GM23338 (cell line): ENCODE measurements at regions not wholly inside any gene's neighbourhood (a gene's known extent, or its start where the extent isn't known, plus 50 kb on each side); places are given as distances from the start of the nearest gene placed in this dataset.
"Not testable (repeated sequence)": the region's sequence is repeated elsewhere in the genome, so short reads cannot be mapped to it uniquely, and the experiment has no call there.

Experiments used
- ATAC-seq: fragments of 200-7000 bp; cut with Tn5 transposase; 3 replicates; pipeline ENCODE4 v1.9.1; 2020
- DNase-seq: peaks from one replicate; pipeline ENCODE4 v3.0.0-alpha.2; 2015; ENCODE audit warnings: low spot score
- H2AFZ ChIP-seq: fragments of 200-600 bp; sonication (generic); 2 replicates; pipeline ENCODE4 v1.8.0; 2016; ENCODE audit warnings: antibody characterized with exemption, mild to moderate bottlenecking, moderate library complexity
- H3F3A ChIP-seq: fragments of 200-600 bp; sonication (generic); replicated peaks from 2 replicates; pipeline ENCODE4 v1.8.0; 2017; ENCODE audit warnings: antibody characterized with exemption, mixed run types, low read depth
- H3K27ac ChIP-seq: fragments of 200-600 bp; sonication (generic); 2 replicates; pipeline ENCODE4 v1.6.1; 2016; ENCODE audit warnings: low read depth
- H3K27me3 ChIP-seq: fragments of 200-600 bp; sonication (generic); 2 replicates; pipeline ENCODE4 v1.8.0; 2016; ENCODE audit warnings: mild to moderate bottlenecking, mixed run types, moderate library complexity; ENCODE audit not compliant: insufficient read depth
- H3K36me3 ChIP-seq: fragments of 200-600 bp; sonication (generic); 2 replicates; pipeline ENCODE4 v1.8.0; 2016; ENCODE audit warnings: mild to moderate bottlenecking; ENCODE audit not compliant: insufficient read depth
- H3K4me1 ChIP-seq: fragments of 200-600 bp; sonication (generic); 2 replicates; pipeline ENCODE4 v1.8.0; 2016; ENCODE audit warnings: mild to moderate bottlenecking, moderate library complexity; ENCODE audit not compliant: insufficient read depth
- H3K4me2 ChIP-seq: fragments of 200-600 bp; sonication (generic); 2 replicates; pipeline ENCODE4 v1.7.1; 2017; ENCODE audit warnings: mixed run types
- H3K4me3 ChIP-seq: fragments of 200-600 bp; sonication (generic); 2 replicates; pipeline ENCODE4 v1.6.1; 2016; ENCODE audit warnings: mixed run types
- H3K79me2 ChIP-seq: fragments of 200-600 bp; sonication (generic); replicated peaks from 2 replicates; pipeline ENCODE4 v1.8.0; 2017; ENCODE audit warnings: mild to moderate bottlenecking; ENCODE audit not compliant: insufficient read depth
- H3K9me2 ChIP-seq: fragments of 200-600 bp; sonication (generic); 2 replicates; pipeline ENCODE4 v1.8.0; 2017; ENCODE audit not compliant: insufficient read depth
- H4K20me1 ChIP-seq: fragments of 200-600 bp; sonication (generic); replicated peaks from 2 replicates; pipeline ENCODE4 v1.8.0; 2017; ENCODE audit warnings: mild to moderate bottlenecking; ENCODE audit not compliant: insufficient read depth
- H3K27ac Mint-ChIP-seq: 2 replicates; pipeline ENCODE4 v1.8.0; 2020; ENCODE audit warnings: inconsistent platforms, mild to moderate bottlenecking, moderate library complexity, mixed read lengths
- H3K27me3 Mint-ChIP-seq: 3 replicates; pipeline ENCODE4 v1.8.0; 2022; ENCODE audit warnings: low read depth, mild to moderate bottlenecking, moderate library complexity, mixed read lengths, inconsistent platforms; ENCODE audit not compliant: insufficient read depth, poor library complexity
- H3K36me3 Mint-ChIP-seq: 3 replicates; pipeline ENCODE4 v1.8.0; 2021; ENCODE audit warnings: low read depth, mild to moderate bottlenecking, inconsistent platforms, moderate library complexity, mixed read lengths
- H3K4me1 Mint-ChIP-seq: 3 replicates; pipeline ENCODE4 v1.8.0; 2020; ENCODE audit warnings: mild to moderate bottlenecking, inconsistent platforms, mixed read lengths
- H3K4me3 Mint-ChIP-seq: 3 replicates; pipeline ENCODE4 v1.8.0; 2021; ENCODE audit warnings: moderate library complexity, mild to moderate bottlenecking, inconsistent platforms, mixed read lengths
- H3K9me3 Mint-ChIP-seq: 3 replicates; pipeline ENCODE4 v1.8.0; 2020; ENCODE audit warnings: moderate library complexity, mild to moderate bottlenecking, inconsistent platforms, mixed read lengths
- EZH2 ChIP-seq: fragments of 200-600 bp; sonication (generic); IDR thresholded peaks from one replicate; pipeline ENCODE4 v1.8.0; 2017; ENCODE audit warnings: antibody characterized with exemption, mild to moderate bottlenecking, low read depth; ENCODE audit not compliant: unreplicated experiment
- JUNB ChIP-seq: IDR thresholded peaks from one replicate; pipeline ENCODE4 v1.6.1; 2016; ENCODE audit warnings: antibody characterized with exemption; ENCODE audit not compliant: unreplicated experiment
- NANOG ChIP-seq: IDR thresholded peaks from 2 replicates; pipeline ENCODE4 v1.6.1; 2016; ENCODE audit warnings: antibody characterized with exemption, borderline replicate concordance
- ZNF331 ChIP-seq: fragments of 250-450 bp; sonication (Bioruptor Pico); IDR thresholded peaks from 2 replicates; pipeline ENCODE4 v1.5.0; 2020; ENCODE audit warnings: low read depth, mild to moderate bottlenecking, moderate library complexity
- TF ChIP-seq, protein P1 (sequence below), 2 experiments: fragments of 200-600 bp in 1 of 2; sonication (generic) in 1 of 2; conservative IDR thresholded peaks; 2 replicates each; pipeline versions ENCODE4 v1.5.1 to v1.6.1; 2016 to 2017; ENCODE audit warnings: antibody characterized with exemption in 2 of 2, low read depth in 2 of 2, mild to moderate bottlenecking in 2 of 2, moderate library complexity in 1 of 2
- TF ChIP-seq, protein P2 (sequence below): IDR thresholded peaks from one replicate; pipeline ENCODE4 v1.6.1; 2018; ENCODE audit warnings: antibody characterized with exemption; ENCODE audit not compliant: unreplicated experiment

DNA sequence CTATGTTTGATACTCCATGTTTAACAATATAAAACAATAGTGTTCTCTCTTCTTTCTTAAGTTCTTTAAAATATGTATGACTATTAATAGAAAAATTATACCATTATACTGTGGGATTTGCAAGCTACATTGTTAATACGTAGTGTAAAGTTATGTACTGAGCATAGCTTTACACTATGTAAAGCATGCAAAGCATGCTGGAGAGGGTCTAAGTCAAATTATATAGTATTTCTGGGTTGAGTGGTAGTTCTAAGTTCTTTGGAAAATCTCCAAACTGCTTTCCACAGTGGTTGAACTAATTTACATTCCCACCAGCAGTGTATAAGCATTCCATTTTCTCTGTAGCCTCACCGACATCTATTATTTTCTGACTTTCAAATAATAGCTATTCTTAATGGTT is 253.0 kb downstream of the RAP2B start (continued):
- TF ChIP-seq ZNF331 (CRISPR knock-in tag) (no peak), EZH2 (no peak), JUNB (no peak)
- TF ChIP-seq, protein P1, sequence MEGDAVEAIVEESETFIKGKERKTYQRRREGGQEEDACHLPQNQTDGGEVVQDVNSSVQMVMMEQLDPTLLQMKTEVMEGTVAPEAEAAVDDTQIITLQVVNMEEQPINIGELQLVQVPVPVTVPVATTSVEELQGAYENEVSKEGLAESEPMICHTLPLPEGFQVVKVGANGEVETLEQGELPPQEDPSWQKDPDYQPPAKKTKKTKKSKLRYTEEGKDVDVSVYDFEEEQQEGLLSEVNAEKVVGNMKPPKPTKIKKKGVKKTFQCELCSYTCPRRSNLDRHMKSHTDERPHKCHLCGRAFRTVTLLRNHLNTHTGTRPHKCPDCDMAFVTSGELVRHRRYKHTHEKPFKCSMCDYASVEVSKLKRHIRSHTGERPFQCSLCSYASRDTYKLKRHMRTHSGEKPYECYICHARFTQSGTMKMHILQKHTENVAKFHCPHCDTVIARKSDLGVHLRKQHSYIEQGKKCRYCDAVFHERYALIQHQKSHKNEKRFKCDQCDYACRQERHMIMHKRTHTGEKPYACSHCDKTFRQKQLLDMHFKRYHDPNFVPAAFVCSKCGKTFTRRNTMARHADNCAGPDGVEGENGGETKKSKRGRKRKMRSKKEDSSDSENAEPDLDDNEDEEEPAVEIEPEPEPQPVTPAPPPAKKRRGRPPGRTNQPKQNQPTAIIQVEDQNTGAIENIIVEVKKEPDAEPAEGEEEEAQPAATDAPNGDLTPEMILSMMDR (conservative IDR thresholded peaks at IDR 0.05; ENCODE audit: low read depth in 2 of 2): no peak
- TF ChIP-seq, protein P2, sequence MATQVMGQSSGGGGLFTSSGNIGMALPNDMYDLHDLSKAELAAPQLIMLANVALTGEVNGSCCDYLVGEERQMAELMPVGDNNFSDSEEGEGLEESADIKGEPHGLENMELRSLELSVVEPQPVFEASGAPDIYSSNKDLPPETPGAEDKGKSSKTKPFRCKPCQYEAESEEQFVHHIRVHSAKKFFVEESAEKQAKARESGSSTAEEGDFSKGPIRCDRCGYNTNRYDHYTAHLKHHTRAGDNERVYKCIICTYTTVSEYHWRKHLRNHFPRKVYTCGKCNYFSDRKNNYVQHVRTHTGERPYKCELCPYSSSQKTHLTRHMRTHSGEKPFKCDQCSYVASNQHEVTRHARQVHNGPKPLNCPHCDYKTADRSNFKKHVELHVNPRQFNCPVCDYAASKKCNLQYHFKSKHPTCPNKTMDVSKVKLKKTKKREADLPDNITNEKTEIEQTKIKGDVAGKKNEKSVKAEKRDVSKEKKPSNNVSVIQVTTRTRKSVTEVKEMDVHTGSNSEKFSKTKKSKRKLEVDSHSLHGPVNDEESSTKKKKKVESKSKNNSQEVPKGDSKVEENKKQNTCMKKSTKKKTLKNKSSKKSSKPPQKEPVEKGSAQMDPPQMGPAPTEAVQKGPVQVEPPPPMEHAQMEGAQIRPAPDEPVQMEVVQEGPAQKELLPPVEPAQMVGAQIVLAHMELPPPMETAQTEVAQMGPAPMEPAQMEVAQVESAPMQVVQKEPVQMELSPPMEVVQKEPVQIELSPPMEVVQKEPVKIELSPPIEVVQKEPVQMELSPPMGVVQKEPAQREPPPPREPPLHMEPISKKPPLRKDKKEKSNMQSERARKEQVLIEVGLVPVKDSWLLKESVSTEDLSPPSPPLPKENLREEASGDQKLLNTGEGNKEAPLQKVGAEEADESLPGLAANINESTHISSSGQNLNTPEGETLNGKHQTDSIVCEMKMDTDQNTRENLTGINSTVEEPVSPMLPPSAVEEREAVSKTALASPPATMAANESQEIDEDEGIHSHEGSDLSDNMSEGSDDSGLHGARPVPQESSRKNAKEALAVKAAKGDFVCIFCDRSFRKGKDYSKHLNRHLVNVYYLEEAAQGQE: no peak

DNA sequence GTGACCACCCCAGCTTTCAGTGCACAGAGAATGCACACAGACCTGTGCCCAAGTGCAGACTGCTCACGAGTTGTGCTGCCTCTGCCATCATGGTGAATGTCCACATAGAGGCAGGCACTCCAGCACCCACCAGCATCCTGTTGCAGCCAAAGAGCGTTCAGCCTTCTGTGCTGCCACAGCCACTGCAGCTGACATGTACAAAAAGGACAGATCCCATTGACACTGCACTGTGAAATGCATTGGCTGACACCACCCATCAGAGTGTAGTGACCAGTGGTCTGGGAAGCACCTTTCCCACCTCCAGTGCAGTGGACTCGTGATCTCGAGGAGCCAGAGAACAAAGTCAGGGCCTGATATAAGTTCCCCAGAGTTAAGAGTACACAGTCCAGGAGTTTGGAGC is 260.3 kb downstream of the RAP2B start:
- H3K4me3 Mint-ChIP-seq: no peak overlapping the region
- H3K27ac ChIP-seq: no peak overlapping the region
- H3K9me2 ChIP-seq: no peaks in the 10 kb centered on the region
- no peak for ATAC-seq
- H3K9me3 Mint-ChIP-seq: peaks cover 50% of the 10 kb centered on the region
- H3K4me2 ChIP-seq: no peak overlapping the region
- H4K20me1 ChIP-seq: no peaks in the 10 kb centered on the region
- H3K4me3 ChIP-seq: no peak overlapping the region
- no peaks in the 10 kb centered on the region for H3F3A ChIP-seq
- no peaks in the 10 kb centered on the region for H3K36me3 ChIP-seq
- TF ChIP-seq NANOG: no peak
- H3K79me2 ChIP-seq: no peaks in the 10 kb centered on the region
- H3K36me3 Mint-ChIP-seq: peaks cover 24% of the 10 kb centered on the region; the same call in 2 of the 3 replicates
- DNase-seq: no peak
- no peaks in the 10 kb centered on the region for H3K4me1 ChIP-seq
- H3K27me3 Mint-ChIP-seq: no peaks in the 10 kb centered on the region
- H3K27me3 ChIP-seq: no peaks in the 10 kb centered on the region
- H2AFZ ChIP-seq: no peak overlapping the region
- no peak overlapping the region for H3K27ac Mint-ChIP-seq
- H3K4me1 Mint-ChIP-seq: no peaks in the 10 kb centered on the region

DNA sequence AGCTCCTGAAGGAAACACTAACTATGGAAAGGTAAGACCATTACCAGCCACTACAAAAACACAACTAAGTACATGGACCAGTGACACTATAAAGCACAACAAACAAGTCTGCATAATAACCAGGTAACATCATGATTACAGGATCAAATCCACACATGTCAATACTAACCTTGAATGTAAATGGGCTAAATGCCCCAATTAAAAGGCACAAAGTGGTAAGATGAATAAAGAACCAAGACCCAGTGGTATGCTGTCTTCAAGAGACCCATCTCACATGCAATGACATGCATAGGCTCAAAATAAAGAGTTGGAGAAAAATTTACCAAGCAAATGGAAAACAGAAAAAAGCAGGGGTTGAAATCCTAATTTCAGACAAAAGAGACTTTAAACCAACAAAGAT is 261.8 kb downstream of the RAP2B start:
- H3K4me1 Mint-ChIP-seq, H3F3A ChIP-seq, H3K9me2 ChIP-seq, H3K79me2 ChIP-seq, H3K27ac ChIP-seq, H3K36me3 ChIP-seq, H3K4me3 Mint-ChIP-seq, ATAC-seq, DNase-seq, H3K4me1 ChIP-seq, H2AFZ ChIP-seq, H3K27me3 Mint-ChIP-seq, H3K27me3 ChIP-seq, H3K27ac Mint-ChIP-seq, H3K4me3 ChIP-seq, H3K4me2 ChIP-seq, H4K20me1 ChIP-seq: not testable (repeated sequence)
- peaks cover 49% of the 10 kb centered on the region for H3K9me3 Mint-ChIP-seq
- peaks cover 24% of the 10 kb centered on the region; the same call in 2 of the 3 replicates for H3K36me3 Mint-ChIP-seq
